ENCODE measurements at regions not wholly inside any gene's neighbourhood (a gene's known extent, or its start where the extent isn't known, plus 50 kb on each side); places are given as distances from the start of the nearest gene placed in this dataset.

- intact Hi-C loops (cut with micrococcal nuclease), result no loop called here
- Histone ChIP-seq H3K4me2 (ENCODE audit: insufficient read depth, low read length) (no peak overlapping the region), H3K4me3 (replicated peaks in 1 of 3; ENCODE audit: insufficient read depth in 1 of 3, low read depth in 1 of 3, low read length in 3 of 3) (no peak overlapping the region), H3K9me1 (replicated peaks; ENCODE audit: control insufficient read depth, extremely low read depth, insufficient read depth, low read length) (no peaks in the 10 kb centered on the region), H3K27ac (ENCODE audit: insufficient read depth, low read depth, low read length) (no peak overlapping the region), H3K9me3 (replicated peaks; ENCODE audit: control insufficient read depth, insufficient read depth, low read length) (no peaks in the 10 kb centered on the region), H3K9ac (replicated peaks; ENCODE audit: extremely low read depth, insufficient read depth, low read length) (no peak overlapping the region), H2AFZ (ENCODE audit: low read depth, low read length) (no peak overlapping the region), H4K20me1 (replicated peaks; ENCODE audit: control insufficient read depth, extremely low read depth, insufficient read depth, low read length) (no peaks in the 10 kb centered on the region), H3K79me2 (ENCODE audit: control insufficient read depth, insufficient read depth, low read length) (no peaks in the 10 kb centered on the region), H3K4me1 (ENCODE audit: control insufficient read depth, extremely low read depth, insufficient read depth, low read length) (no peaks in the 10 kb centered on the region), H3K27me3 (ENCODE audit: control insufficient read depth in 2 of 2, insufficient read depth in 2 of 2, low read length in 2 of 2) (no peaks in the 10 kb centered on the region), H3K36me3 (ENCODE audit: control insufficient read depth in 2 of 2, extremely low read depth in 1 of 2, insufficient read depth in 2 of 2, low read length in 2 of 2) (no peaks in the 10 kb centered on the region)
- TF ChIP-seq CTCF (IDR thresholded peaks at IDR 0.05; ENCODE audit: extremely low read depth in 1 of 2, insufficient read depth in 1 of 2, low read depth in 1 of 2, low read length in 2 of 2) (no peak), FOS (IDR thresholded peaks at IDR 0.05; ENCODE audit: borderline replicate concordance, insufficient read depth, low read length) (no peak), EZH2 (IDR thresholded peaks at IDR 0.05; ENCODE audit: borderline replicate concordance, low read depth, low read length, severe bottlenecking) (no peak), MYC (IDR thresholded peaks at IDR 0.05; ENCODE audit: low read depth, low read length) (no peak), JUN (IDR thresholded peaks at IDR 0.05; ENCODE audit: borderline replicate concordance, insufficient read depth, insufficient read length, low read depth) (no peak), GATA2 (IDR thresholded peaks at IDR 0.05; ENCODE audit: insufficient read depth, insufficient read length, low read depth, low read length) (no peak), POLR2AphosphoS5 (IDR thresholded peaks at IDR 0.05; ENCODE audit: insufficient read depth, low read depth, low read length) (no peak), MAX (IDR thresholded peaks at IDR 0.05; ENCODE audit: insufficient read depth, insufficient read length) (no peak), POLR2A (IDR thresholded peaks at IDR 0.05; ENCODE audit: low read depth, low read length) (no peak)
- DNase-seq (ENCODE audit: low read depth, low spot score), result no peak
- dilution Hi-C loops (cut with MboI; ENCODE audit: extremely low pct_ligation_motif_present, low sequenced_read_pairs), result no loop called here
- no TSS peak for BruUV-seq (replicated peaks)
- CTCF ChIA-PET, result no interaction called here
- FAIRE-seq, result no peak
- POLR2A ChIA-PET, result interaction anchor here (0.7 kb wide), 1 partner anchor 176 kb away, joined by 3 read pairs; no protein-coding TSS in a partner anchor
Measured at GRCh38 chr7:155907450-155908200, 95.4 kb upstream of the SHH start.
